Hepatocyte (in vitro differentiated cells): ENCODE measurements at regions not wholly inside any gene's neighbourhood (a gene's known extent, or its start where the extent isn't known, plus 50 kb on each side); places are given as distances from the start of the nearest gene placed in this dataset.

Source experiments
- EZH2phosphoT487 ChIP-seq: fragments of 200-600 bp; sonication (generic); IDR thresholded peaks from one replicate; pipeline ENCODE4 v1.6.1; 2018; ENCODE audit warnings: antibody characterized with exemption, mild to moderate bottlenecking, low read depth, moderate library complexity; ENCODE audit not compliant: unreplicated experiment, severe bottlenecking
- TF ChIP-seq, protein P1 (sequence below): fragments of 200-600 bp; sonication (generic); IDR thresholded peaks from 2 replicates; pipeline ENCODE4 v1.5.1; 2016; ENCODE audit warnings: antibody characterized with exemption, mild to moderate bottlenecking; ENCODE audit not compliant: poor library complexity

DNA sequence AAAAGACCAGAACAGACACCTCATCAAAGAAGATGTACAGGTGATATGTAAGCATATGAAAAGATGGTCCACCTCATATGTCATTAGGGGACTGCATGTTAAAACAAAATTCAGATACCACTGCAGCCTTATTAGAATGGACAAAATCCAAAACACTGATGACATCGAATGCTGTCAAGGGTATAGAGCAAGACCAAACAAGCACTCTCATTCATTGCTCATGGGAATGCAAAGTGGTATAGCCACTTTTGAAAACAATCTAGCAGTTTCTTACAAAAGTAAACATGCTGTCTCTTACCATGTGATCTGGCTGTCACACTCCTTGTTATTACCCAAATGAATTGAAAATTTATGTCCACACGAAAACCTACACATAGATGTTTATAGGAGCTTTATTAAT lies 426.6 kb upstream of the ESRRG start:
- no peak for TF ChIP-seq EZH2phosphoT487
- TF ChIP-seq, protein P1, sequence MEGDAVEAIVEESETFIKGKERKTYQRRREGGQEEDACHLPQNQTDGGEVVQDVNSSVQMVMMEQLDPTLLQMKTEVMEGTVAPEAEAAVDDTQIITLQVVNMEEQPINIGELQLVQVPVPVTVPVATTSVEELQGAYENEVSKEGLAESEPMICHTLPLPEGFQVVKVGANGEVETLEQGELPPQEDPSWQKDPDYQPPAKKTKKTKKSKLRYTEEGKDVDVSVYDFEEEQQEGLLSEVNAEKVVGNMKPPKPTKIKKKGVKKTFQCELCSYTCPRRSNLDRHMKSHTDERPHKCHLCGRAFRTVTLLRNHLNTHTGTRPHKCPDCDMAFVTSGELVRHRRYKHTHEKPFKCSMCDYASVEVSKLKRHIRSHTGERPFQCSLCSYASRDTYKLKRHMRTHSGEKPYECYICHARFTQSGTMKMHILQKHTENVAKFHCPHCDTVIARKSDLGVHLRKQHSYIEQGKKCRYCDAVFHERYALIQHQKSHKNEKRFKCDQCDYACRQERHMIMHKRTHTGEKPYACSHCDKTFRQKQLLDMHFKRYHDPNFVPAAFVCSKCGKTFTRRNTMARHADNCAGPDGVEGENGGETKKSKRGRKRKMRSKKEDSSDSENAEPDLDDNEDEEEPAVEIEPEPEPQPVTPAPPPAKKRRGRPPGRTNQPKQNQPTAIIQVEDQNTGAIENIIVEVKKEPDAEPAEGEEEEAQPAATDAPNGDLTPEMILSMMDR = no peak
